PFSK-1 (cell line): ENCODE measurements at regions not wholly inside any gene's neighbourhood (a gene's known extent, or its start where the extent isn't known, plus 50 kb on each side); places are given as distances from the start of the nearest gene placed in this dataset.

Source experiments
- FOXP2 ChIP-seq: optimal IDR thresholded peaks from 2 replicates; pipeline ENCODE3; 2011; ENCODE audit warnings: borderline replicate concordance, control low read depth, inconsistent platforms; ENCODE audit not compliant: insufficient read depth; ENCODE audit errors: extremely low read length, extremely low read depth
- POLR2AphosphoS5 ChIP-seq: IDR thresholded peaks from 2 replicates; pipeline ENCODE4 v1.6.1; 2012; ENCODE audit warnings: low read depth, mild to moderate bottlenecking, control low read depth, low read length, moderate library complexity
- REST ChIP-seq, 2 experiments: IDR thresholded peaks; 2 replicates each; pipeline versions ENCODE4 v1.6.1 to v1.8.0; 2011 to 2012; ENCODE audit warnings: low read depth in 2 of 2, low read length in 2 of 2, control low read depth in 1 of 2, inconsistent platforms in 1 of 2, mild to moderate bottlenecking in 1 of 2, moderate library complexity in 1 of 2; ENCODE audit not compliant: insufficient read depth in 1 of 2
- SIN3A ChIP-seq: IDR thresholded peaks from 2 replicates; pipeline ENCODE4 v1.6.1; 2012; ENCODE audit warnings: mild to moderate bottlenecking, low read length, moderate library complexity, borderline replicate concordance; ENCODE audit not compliant: insufficient read depth
- TAF1 ChIP-seq: IDR thresholded peaks from 2 replicates; pipeline ENCODE4 v1.6.1; 2012; ENCODE audit warnings: low read length, control low read depth, borderline replicate concordance; ENCODE audit not compliant: insufficient read depth

GRCh38 chr4:177907736-177908424, 465.6 kb upstream of the AGA start:
- no peak for TF ChIP-seq FOXP2
- no peak for TF ChIP-seq SIN3A
- TF ChIP-seq POLR2AphosphoS5, result no peak
- TF ChIP-seq REST (IDR thresholded peaks at IDR 0.05; ENCODE audit: insufficient read depth in 1 of 2, low read depth in 2 of 2, low read length in 2 of 2), result no peak
- no peak for TF ChIP-seq TAF1

GRCh38 chr4:177921715-177922114, 479.5 kb upstream of the AGA start:
- no peak for TF ChIP-seq FOXP2
- no peak for TF ChIP-seq POLR2AphosphoS5
- no peak for TF ChIP-seq TAF1
- TF ChIP-seq REST (IDR thresholded peaks at IDR 0.05; ENCODE audit: insufficient read depth in 1 of 2, low read depth in 2 of 2, low read length in 2 of 2), result no peak
- TF ChIP-seq SIN3A, result no peak

GRCh38 chr4:177923888-177924287, 481.7 kb upstream of the AGA start:
- no peak for TF ChIP-seq FOXP2
- TF ChIP-seq POLR2AphosphoS5, result no peak
- no peak for TF ChIP-seq REST (IDR thresholded peaks at IDR 0.05; ENCODE audit: insufficient read depth in 1 of 2, low read depth in 2 of 2, low read length in 2 of 2)
- TF ChIP-seq SIN3A, result no peak
- no peak for TF ChIP-seq TAF1

- no peak for TF ChIP-seq REST (IDR thresholded peaks at IDR 0.05; ENCODE audit: insufficient read depth in 1 of 2, low read depth in 2 of 2, low read length in 2 of 2)
- no peak for TF ChIP-seq SIN3A
- no peak for TF ChIP-seq POLR2AphosphoS5
- no peak for TF ChIP-seq FOXP2
- TF ChIP-seq TAF1, result no peak
Measured at GRCh38 chr4:177937041-177937440, 494.8 kb upstream of the AGA start.
